NOMO-1 treated with DMSO at 0.1 percent for 48 hours (cell line): ENCODE measurements at regions not wholly inside any gene's neighbourhood (a gene's known extent, or its start where the extent isn't known, plus 50 kb on each side); places are given as distances from the start of the nearest gene placed in this dataset.

Source experiments
- DNase-seq: peaks from one replicate; lab custom pipeline; 2025; ENCODE audit not compliant: unreplicated experiment; lab: John Stamatoyannopoulos, UW

GRCh38 chr13:44318161-44318560 is 55.5 kb upstream of the SERP2 start:
- no peak for DNase-seq

DNA sequence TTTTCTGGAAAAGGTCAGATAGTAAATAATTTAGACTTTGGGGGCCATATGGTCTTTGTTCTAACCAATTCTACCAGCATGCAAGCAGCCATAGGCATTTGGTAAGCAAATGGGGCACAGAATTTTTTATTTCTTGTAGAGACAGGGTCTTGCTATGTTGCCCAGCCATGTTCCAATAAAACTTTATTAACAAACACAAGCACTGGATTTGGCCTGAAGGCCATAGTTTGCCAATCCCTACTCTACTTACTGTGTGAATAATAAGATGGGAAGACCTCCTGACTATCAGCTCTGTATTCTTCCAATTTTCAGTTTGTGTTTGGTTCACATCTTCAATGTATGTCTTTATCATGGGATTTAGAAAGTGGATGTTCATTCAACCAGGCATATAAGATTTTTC is 53.0 kb upstream of the SERP2 start:
- DNase-seq, result no peak

DNA sequence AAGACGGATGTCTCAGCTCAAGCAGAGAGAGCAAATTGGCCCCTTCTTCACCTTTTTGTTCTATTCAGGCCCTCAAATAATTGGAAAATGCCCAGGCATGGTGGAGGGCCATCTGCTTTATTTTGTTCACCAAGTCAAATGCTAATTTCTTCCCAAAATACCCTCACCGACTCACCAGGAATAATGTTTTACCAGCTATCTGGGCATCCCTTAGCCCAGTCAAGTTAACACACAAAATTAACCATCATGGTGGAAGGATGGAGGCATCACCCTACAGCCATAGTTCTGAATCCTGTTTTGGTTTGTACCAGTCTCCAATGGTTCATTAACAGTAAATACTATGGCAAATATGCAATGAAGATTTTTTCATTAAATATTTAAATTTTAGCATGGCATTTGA is 51.7 kb upstream of the SERP2 start:
- no peak for DNase-seq

DNA sequence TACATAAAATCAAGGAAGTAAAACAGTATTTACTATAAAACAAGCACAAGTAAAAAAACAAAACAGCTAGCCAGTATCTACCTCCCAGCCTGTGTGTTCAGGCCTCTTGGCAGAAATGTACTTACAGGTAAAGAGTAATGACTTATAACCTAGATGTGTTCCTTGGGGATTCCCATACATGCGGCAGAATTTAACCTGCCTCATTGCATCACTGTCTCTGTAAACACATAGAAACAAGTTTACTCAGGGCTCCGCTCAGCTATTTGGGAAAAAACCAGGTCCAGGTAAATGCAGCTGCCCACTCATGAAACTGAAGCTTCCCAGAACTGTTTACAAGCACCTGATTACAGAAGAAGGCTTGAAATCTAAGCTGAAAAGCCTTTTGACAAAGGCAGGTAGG is 50.7 kb upstream of the SERP2 start:
- no peak for DNase-seq

DNA sequence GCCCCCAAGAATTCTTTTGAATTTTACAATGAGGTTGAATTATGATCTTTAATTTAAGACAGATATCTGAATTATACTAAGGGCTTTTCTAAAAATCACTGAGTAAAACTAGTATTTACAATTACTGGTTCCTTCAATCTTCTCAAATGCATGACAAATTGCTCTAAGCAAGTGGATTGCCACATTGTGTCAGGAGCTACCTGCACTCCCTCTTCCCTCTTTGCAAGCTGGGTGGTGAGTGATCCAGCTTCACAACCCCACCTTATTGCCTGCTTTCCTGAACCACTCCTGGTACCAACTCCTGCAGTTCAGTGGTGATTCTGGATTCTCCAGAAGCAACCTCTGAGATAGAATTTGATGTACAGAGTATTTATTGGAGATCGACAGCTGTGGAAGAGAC is 49.9 kb upstream of the SERP2 start:
- DNase-seq, result no peak
